GOT3 (cell line): ENCODE measurements at regions not wholly inside any gene's neighbourhood (a gene's known extent, or its start where the extent isn't known, plus 50 kb on each side); places are given as distances from the start of the nearest gene placed in this dataset.
"Not testable (repeated sequence)": the region's sequence is repeated elsewhere in the genome, so short reads cannot be mapped to it uniquely, and the experiment has no call there.

ENCODE experiments used
- DNase-seq: peaks from one replicate; lab custom pipeline; 2025; ENCODE audit warnings: mixed read lengths; lab: John Stamatoyannopoulos, UW

DNA sequence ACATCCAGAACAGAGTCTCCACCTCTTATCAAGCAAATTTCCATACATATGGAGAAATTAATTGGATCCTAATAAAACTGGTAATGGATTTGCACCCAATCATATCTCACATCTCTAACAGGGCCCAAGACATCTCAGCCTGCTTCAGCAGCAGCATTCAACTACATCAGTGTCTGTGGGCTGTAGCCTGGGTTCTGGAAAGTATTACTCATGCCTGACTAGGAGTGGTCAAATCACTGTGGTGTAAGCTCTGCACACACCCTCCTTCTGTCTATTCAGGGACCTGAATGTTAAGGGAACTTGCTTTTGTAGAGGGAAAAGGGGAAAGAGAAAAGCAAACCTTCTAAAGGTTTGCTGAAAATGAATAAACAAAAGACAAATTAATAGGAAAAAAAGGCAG, 607.7 kb downstream of the RPIA start:
- not testable (repeated sequence) for DNase-seq

DNA sequence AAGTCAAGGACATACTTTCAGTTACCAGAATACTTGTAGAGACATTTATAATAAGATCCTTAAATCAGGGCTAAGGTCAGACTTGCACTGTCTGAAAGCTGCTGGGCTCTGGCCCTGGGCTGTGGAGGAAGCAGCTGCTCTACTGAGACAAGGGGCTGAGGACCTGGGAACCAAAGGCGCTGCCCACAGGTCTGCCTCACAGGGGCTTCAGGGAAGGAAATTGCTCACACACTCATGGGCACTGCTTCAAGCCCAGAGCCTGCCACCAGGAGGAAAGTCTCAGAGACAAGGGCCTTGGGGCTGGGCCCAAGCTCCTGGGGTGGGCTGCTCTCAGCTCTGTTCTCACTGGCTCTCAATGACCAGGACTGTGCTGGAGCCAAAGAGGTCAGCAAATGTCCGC, 614.1 kb downstream of the RPIA start:
- DNase-seq = not testable (repeated sequence)

DNA sequence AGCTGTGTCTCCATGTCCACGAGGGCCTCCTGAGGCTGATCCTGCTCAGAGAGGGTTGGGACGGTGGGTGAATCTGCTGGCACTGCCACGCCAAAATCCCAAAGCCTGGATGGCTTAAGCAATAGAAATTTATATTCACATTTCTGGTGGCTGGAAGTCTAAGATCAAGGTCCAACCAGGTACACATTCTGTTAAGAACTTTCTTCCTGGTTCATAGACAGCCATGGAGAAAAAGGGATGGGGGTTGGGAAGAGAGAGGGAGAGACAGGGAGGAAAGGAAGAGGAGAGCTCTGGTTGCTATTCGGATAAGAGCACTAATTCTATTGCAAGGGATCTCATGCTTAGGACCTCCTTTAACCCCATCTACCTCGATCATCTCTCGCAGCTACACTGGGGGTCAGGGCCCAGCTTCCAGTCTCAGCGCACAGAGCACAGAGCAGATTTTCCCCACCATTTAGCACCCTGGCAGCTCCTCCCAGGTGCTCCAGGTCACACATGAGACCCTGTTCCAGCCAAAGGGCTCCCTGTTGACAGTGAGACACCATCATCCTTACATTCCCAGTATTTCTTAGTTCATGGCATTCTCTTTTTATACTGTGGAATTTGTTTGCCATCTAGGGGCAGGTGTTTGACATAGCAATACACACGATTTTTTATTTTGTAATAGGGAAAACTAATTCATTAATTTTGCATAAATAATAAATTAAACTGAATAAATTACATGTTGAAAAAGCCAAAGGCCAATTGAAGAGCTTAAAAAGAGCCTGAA, 615.6 kb downstream of the RPIA start:
- not testable (repeated sequence) for DNase-seq

DNA sequence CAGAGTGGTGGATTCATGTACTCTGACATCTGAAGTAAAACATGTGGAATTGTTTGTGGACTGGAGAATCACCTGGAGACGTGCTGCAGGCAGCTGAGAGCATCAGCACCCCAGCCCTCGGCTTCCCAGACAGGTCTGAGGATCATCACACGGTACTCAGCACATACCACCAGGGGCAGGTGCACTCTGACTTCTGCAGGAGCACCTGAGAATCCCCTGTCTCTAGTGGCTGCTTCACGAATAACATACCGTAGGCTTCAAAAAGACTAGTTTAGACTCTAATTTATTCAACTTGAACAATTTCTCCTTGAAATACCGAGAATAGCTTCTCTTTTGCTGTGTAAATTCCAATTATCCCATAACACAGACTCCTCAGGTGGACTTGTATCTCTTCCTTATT, 627.5 kb downstream of the RPIA start:
- not testable (repeated sequence) for DNase-seq

DNA sequence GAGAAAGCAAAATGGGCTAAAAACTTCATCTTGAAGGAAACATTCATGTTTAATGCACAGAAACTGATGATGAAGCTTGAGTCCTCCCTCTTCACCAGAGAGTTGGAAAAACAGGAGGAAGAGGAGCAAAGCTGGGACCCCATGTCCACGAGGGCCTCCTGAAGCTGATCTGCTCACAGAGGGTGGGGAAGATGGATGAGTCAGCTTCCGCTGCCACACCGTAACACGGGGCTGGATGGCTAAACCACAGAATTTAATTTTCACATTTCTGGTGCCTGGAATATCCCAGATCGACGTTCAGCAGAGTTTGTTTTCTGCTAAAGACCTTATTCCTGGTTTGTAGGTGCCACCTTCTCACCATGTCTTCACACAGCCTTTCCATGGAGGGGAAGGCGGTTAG, 634.4 kb downstream of the RPIA start:
- DNase-seq = not testable (repeated sequence)

DNA sequence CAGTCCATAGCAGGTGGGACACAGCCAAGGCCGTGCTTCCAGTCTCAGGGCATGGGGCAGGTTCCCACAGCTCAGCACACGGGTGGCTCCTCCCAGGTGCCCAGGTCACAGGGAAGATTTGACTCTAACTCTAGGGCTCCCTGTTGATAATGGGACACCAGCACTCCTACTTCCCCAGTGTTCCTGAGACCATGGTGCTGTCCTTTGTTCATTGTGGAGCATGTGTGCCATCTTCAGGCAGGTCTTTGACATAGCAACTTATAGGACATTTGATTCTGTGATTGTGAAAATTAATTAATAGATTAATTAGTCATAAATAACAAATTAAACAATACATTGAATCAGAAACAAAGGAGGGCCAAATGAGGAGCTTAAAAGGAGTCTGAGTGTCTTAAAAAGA, 635.0 kb downstream of the RPIA start:
- DNase-seq = not testable (repeated sequence)

DNA sequence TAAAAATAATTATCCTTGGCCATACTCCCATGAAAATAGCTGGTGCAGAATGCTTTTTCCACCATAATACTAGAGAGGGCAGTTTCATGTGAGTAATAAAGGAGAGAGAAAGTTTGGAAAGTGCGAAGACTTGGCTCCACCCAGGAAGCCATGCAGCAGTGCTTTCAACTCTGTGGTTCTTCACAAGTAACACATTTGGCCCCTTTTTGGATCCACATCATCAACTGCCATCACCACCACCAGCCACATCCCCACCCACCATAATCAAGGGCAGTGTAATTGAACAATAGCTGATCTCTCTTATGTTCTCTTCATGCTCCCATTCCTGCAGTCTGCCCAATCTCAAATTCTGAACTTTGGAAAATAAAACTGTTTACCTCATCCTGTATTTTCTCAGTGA, 637.3 kb downstream of the RPIA start:
- DNase-seq = not testable (repeated sequence)
